Chondrocyte (in vitro differentiated cells): ENCODE measurements at regions not wholly inside any gene's neighbourhood (a gene's known extent, or its start where the extent isn't known, plus 50 kb on each side); places are given as distances from the start of the nearest gene placed in this dataset.

Experiments used
- DNase-seq: peaks from one replicate; pipeline ENCODE4 v3.0.0; 2021; ENCODE audit warnings: mixed read lengths, low spot score
- H3K27ac Mint-ChIP-seq: one replicate; pipeline ENCODE4 v1.8.0; 2021; ENCODE audit warnings: mild to moderate bottlenecking, moderate library complexity, mixed read lengths; ENCODE audit not compliant: unreplicated experiment
- H3K27me3 Mint-ChIP-seq: 2 replicates; pipeline ENCODE4 v1.8.0; 2021; ENCODE audit warnings: low read depth, mixed read lengths
- H3K36me3 Mint-ChIP-seq: 2 replicates; pipeline ENCODE4 v1.8.0; 2021; ENCODE audit warnings: low read depth, mixed read lengths
- H3K4me1 Mint-ChIP-seq: 2 replicates; pipeline ENCODE4 v1.8.0; 2021; ENCODE audit warnings: low read depth, mild to moderate bottlenecking, mixed read lengths
- H3K4me3 Mint-ChIP-seq: one replicate; pipeline ENCODE4 v1.8.0; 2021; ENCODE audit warnings: mild to moderate bottlenecking, moderate library complexity, mixed read lengths; ENCODE audit not compliant: unreplicated experiment
- H3K9me3 Mint-ChIP-seq: 2 replicates; pipeline ENCODE4 v1.8.0; 2021; ENCODE audit warnings: low read depth, mixed read lengths
- TF ChIP-seq, protein P1 (sequence below): fragments of 200-600 bp; sonication (generic); IDR thresholded peaks from 2 replicates; pipeline ENCODE4 v1.5.0; 2021; ENCODE audit warnings: antibody characterized with exemption, mild to moderate bottlenecking, moderate library complexity

DNA sequence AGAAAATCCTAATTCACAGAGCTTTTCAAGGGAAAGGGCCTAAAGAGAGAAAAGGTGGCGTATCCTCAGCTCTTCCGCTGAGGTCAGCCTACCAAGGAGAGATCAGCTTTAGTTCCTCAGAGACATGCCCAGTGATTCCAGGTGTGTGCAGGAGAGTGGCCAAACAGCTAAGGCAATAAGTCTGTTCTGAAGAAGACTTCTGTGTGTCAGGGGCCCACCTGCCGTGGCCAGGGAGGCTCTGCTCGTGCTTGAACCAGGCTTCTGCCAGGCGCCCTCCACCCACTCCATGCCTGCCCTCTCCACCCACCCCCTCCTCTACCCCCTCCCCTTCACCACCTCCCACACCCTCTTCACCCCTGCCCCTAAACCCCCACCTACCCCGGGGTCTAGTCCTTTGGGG is 67.4 kb upstream of the ARMC2 start:
- H3K27me3 Mint-ChIP-seq, result no peaks in the 10 kb centered on the region
- H3K9me3 Mint-ChIP-seq, result no peaks in the 10 kb centered on the region
- peaks cover 16% of the 10 kb centered on the region for H3K4me1 Mint-ChIP-seq
- no peak overlapping the region for H3K4me3 Mint-ChIP-seq
- DNase-seq, result no peak
- TF ChIP-seq, protein P1, sequence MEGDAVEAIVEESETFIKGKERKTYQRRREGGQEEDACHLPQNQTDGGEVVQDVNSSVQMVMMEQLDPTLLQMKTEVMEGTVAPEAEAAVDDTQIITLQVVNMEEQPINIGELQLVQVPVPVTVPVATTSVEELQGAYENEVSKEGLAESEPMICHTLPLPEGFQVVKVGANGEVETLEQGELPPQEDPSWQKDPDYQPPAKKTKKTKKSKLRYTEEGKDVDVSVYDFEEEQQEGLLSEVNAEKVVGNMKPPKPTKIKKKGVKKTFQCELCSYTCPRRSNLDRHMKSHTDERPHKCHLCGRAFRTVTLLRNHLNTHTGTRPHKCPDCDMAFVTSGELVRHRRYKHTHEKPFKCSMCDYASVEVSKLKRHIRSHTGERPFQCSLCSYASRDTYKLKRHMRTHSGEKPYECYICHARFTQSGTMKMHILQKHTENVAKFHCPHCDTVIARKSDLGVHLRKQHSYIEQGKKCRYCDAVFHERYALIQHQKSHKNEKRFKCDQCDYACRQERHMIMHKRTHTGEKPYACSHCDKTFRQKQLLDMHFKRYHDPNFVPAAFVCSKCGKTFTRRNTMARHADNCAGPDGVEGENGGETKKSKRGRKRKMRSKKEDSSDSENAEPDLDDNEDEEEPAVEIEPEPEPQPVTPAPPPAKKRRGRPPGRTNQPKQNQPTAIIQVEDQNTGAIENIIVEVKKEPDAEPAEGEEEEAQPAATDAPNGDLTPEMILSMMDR, result no peak
- no peak overlapping the region for H3K27ac Mint-ChIP-seq
- H3K36me3 Mint-ChIP-seq, result peaks cover 1% of the 10 kb centered on the region

DNA sequence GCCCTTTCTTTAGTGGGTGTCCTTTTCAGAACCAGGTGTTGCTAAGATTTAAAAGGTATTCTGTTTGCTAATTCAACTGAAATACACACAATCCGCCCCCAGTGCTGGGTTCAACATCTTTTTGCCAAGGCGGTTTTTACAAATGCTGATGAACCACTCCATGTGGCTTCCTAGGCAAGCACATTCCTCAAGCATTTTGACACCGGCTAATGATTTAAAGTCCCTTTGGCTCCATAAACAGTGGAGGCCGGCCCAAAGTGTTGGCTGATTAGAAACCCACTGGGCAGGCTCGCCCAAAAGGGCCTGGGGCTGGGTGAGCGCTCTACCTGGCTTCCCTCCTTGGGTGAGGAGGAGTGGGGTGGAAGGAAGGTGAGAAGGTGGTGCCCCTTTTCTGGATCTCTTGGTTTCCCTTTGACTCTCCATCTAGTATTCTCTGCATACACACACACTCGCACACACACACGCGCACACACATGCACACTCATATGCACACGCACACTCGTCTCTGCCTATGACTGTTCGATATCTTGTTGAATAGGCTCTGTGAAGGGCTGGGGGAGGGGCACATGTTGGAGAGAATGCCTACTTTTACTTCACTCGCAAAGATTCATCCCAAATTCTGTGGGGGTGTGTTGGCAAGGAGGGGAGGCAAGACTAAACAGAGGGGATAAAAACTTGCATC is 66.7 kb upstream of the ARMC2 start:
- Mint-ChIP-seq H3K9me3 (no peaks in the 10 kb centered on the region), H3K4me3 (peak overlapping the region; percentile 84), H3K27ac (no peak overlapping the region), H3K36me3 (peaks cover 1% of the 10 kb centered on the region), H3K27me3 (no peaks in the 10 kb centered on the region), H3K4me1 (peaks cover 16% of the 10 kb centered on the region)
- TF ChIP-seq, protein P1, result no peak
- no peak for DNase-seq

DNA sequence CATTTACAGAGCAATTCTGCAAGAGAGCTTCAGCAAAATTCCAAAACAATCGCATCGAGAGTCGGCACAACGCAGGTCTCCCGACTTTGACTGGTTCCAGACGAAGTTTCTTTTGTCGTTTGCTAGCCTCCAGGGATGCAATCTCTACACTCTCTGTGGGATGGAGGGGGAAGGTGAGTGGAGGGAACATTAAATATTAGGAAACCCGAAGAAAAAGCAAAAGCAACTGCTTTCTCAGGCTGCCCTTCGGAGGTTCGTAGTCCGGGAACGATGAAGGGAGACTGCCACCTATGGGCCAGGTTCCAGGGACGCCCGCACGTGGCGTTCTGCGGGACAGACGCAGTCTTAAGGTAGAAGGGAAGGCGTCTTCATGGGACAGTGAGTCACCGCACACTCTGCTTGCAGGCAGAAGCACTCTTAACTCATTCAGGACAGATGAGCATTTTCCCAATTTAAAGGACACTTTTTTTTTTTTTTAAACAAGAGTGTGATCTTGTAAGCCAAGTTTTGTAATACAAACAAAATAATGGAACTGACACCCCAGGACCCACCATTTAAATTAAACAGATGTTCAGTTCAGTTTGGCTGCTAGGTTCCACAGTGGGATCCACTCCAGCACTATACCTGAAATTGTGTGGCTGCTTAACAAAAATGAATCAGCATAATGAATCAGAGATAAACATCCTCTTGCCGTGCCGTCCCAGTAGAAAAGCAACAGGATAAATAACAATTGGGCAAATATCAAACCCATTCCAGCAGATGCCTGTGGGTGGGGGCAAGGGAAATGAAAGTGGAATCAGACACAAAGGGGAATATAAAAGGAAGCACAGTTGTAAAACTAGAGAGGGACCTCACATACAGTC is 65.8 kb upstream of the ARMC2 start:
- Mint-ChIP-seq H3K36me3 (peaks cover 1% of the 10 kb centered on the region), H3K9me3 (no peaks in the 10 kb centered on the region), H3K4me3 (peak overlapping the region; percentile 84), H3K27ac (peak overlapping the region; percentile 75), H3K27me3 (no peaks in the 10 kb centered on the region), H3K4me1 (peaks cover 16% of the 10 kb centered on the region)
- TF ChIP-seq, protein P1, result peak; percentile 96
- DNase-seq, result no peak

DNA sequence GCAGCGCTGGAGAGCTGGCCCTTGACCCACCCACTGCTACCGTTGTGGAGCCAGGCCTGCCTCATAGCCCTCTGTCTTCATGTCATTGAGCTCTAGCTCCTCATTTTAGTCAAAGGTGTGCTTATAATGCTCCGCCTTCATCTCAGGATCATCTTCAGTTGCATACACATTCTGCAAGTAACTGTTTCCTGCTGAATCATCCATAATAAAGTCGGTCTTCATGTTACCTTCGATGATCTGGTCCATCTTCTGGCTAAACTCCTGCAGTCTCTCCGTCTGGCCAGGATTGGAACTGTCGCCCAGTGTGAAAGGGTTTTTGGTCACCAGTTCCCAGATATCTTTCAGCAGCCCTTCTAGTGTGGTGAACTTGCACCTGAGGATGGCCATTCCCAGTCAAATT is 62.6 kb upstream of the ARMC2 start:
- Mint-ChIP-seq H3K4me3 (no peak overlapping the region), H3K27me3 (no peaks in the 10 kb centered on the region), H3K4me1 (peaks cover 16% of the 10 kb centered on the region), H3K9me3 (peaks cover 8% of the 10 kb centered on the region), H3K36me3 (peaks cover 4% of the 10 kb centered on the region), H3K27ac (no peak overlapping the region)
- TF ChIP-seq, protein P1, result no peak
- DNase-seq, result no peak

DNA sequence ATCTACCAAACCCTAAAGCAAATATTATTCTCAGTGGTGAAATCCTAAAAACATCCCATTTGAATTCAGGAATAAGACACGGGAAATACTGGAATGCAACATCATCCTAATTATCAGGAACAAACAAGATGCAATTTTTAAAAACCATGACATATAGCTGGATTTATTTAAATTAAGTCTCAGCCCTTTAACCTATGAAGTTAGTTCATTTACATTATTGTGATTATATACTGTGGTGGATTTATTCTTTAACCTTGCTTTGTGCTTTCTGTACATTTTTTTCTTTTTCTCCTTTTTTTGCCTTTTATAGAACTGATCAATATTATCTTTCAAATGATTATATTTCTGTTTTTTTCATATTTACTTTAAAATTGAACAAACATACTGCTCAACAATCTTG is 59.8 kb upstream of the ARMC2 start:
- TF ChIP-seq, protein P1, result no peak
- peaks cover 11% of the 10 kb centered on the region for H3K9me3 Mint-ChIP-seq
- H3K4me1 Mint-ChIP-seq, result no peaks in the 10 kb centered on the region
- DNase-seq, result no peak
- peaks cover 4% of the 10 kb centered on the region for H3K36me3 Mint-ChIP-seq
- H3K27ac Mint-ChIP-seq, result no peak overlapping the region
- no peaks in the 10 kb centered on the region for H3K27me3 Mint-ChIP-seq
- no peak overlapping the region for H3K4me3 Mint-ChIP-seq
